Adrenal gland (tissue), 5 donors: ENCODE measurements at regions not wholly inside any gene's neighbourhood (a gene's known extent, or its start where the extent isn't known, plus 50 kb on each side); places are given as distances from the start of the nearest gene placed in this dataset.

Experiments used
- POLR2A ChIP-seq, 2 donors: fragments of 450-650 bp; IDR thresholded peaks; one replicate each; pipeline ENCODE4 v1.6.1; 2017; ENCODE audit warnings: antibody characterized with exemption in 2 of 2, mild to moderate bottlenecking in 2 of 2, moderate library complexity in 1 of 2
- TF ChIP-seq, protein P1 (sequence below), 6 experiments: fragments of 450-650 bp in 4 of 6; fragments of 200-600 bp in 2 of 6; sonication (generic) in 1 of 6; IDR thresholded peaks; 1 replicate in 5 of 6; 2 replicates in 1 of 6; pipeline versions ENCODE4 v1.5.1 to v1.8.0; 2016 to 2021; ENCODE audit warnings: antibody characterized with exemption in 6 of 6, mild to moderate bottlenecking in 2 of 6, moderate library complexity in 1 of 6
- donor health status: DM: no; HTN: no; CAD: no.

DNA sequence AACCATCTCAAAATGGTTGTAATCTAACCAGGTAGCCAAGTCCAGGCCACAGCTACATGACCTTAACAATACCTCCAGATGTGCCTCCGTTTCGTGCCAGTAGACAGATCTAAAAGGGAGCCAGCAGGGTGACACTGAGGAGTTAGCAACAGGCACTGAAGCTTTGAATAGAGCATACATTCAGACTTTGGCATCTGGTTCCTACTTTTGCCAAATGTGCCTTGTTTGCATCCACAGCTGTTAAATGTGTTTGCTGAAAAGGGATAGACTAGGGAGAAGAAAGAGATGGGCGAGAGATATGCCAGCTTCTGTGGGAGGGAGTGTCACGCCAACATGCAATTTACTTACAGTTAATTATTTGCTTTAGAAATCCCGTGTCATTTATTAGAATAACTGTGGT, 1433.9 kb upstream of the CADM2 start:
- TF ChIP-seq, protein P1, sequence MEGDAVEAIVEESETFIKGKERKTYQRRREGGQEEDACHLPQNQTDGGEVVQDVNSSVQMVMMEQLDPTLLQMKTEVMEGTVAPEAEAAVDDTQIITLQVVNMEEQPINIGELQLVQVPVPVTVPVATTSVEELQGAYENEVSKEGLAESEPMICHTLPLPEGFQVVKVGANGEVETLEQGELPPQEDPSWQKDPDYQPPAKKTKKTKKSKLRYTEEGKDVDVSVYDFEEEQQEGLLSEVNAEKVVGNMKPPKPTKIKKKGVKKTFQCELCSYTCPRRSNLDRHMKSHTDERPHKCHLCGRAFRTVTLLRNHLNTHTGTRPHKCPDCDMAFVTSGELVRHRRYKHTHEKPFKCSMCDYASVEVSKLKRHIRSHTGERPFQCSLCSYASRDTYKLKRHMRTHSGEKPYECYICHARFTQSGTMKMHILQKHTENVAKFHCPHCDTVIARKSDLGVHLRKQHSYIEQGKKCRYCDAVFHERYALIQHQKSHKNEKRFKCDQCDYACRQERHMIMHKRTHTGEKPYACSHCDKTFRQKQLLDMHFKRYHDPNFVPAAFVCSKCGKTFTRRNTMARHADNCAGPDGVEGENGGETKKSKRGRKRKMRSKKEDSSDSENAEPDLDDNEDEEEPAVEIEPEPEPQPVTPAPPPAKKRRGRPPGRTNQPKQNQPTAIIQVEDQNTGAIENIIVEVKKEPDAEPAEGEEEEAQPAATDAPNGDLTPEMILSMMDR (IDR thresholded peaks at IDR 0.05), result no peak
- no peak for TF ChIP-seq POLR2A (IDR thresholded peaks at IDR 0.05)
